ENCODE measurements at regions not wholly inside any gene's neighbourhood (a gene's known extent, or its start where the extent isn't known, plus 50 kb on each side); places are given as distances from the start of the nearest gene placed in this dataset.

DNA sequence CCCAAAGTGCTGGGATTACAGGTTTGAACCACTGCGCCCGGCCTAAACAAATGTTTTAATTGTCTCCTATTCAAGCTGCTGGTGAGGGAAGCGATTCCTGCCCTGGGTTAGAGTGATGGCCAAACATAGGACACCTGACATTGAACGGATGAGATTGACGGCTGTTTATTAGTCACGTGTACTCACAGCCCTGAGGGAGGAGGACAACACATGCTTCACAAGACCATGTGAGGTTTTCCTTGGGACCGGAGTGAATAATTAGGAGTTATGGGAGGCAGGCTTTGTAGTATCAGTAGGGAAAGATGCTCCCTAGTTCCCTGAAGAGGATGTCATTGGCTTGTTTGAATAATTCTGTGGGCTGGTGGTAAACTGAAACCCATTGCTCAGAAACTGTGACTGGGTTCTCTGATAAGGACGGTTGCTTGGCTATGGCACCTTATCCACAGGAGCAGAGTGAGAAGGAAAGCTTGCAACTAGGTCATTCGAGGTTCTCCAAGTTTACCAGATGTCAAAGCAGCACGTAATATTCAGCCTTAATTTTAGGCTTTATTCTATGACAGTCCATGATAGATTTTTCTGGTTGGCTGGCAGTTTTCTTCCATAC, 245.8 kb downstream of the PLA2G4A start:
- Mint-ChIP-seq H3K4me3 (ENCODE audit: unreplicated experiment) (no peak overlapping the region), H3K27me3 (ENCODE audit: low read depth) (no peaks in the 10 kb centered on the region)
- TF ChIP-seq, protein P1, sequence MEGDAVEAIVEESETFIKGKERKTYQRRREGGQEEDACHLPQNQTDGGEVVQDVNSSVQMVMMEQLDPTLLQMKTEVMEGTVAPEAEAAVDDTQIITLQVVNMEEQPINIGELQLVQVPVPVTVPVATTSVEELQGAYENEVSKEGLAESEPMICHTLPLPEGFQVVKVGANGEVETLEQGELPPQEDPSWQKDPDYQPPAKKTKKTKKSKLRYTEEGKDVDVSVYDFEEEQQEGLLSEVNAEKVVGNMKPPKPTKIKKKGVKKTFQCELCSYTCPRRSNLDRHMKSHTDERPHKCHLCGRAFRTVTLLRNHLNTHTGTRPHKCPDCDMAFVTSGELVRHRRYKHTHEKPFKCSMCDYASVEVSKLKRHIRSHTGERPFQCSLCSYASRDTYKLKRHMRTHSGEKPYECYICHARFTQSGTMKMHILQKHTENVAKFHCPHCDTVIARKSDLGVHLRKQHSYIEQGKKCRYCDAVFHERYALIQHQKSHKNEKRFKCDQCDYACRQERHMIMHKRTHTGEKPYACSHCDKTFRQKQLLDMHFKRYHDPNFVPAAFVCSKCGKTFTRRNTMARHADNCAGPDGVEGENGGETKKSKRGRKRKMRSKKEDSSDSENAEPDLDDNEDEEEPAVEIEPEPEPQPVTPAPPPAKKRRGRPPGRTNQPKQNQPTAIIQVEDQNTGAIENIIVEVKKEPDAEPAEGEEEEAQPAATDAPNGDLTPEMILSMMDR (IDR thresholded peaks at IDR 0.05) = no peak

DNA sequence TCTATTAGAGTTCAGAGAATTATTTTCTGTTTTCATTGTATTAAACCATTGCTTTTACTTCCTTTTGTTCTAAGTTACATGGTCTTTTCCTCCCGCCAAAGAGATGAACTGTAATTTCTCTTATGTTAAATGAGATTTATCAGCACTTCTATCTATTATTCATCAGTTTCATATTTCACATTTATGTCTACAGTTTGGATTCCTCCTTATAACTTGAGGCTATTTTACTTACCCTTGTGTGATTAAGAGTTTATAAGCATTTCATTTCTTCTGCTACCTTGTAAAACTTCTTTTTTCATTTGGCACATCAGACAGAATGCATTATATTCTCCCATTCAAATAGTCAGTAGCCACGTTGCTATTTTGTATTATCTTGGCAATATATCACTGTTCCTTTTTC, 248.2 kb downstream of the PLA2G4A start:
- no peak overlapping the region for H3K27ac Mint-ChIP-seq (ENCODE audit: unreplicated experiment)
- H3K9me3 Mint-ChIP-seq (ENCODE audit: low read depth) = peaks cover 8% of the 10 kb centered on the region
- no peaks in the 10 kb centered on the region for H3K27me3 Mint-ChIP-seq (ENCODE audit: low read depth)
- H3K4me3 Mint-ChIP-seq (ENCODE audit: unreplicated experiment) = no peak overlapping the region
- no peaks in the 10 kb centered on the region for H3K4me1 Mint-ChIP-seq (ENCODE audit: low read depth)
- TF ChIP-seq, protein P1 (IDR thresholded peaks at IDR 0.05) = no peak
- H3K36me3 Mint-ChIP-seq (ENCODE audit: low read depth) = no peaks in the 10 kb centered on the region
- DNase-seq (ENCODE audit: low spot score) = no peak

More for the DNA sequence above, 245.8 kb downstream of the PLA2G4A start:
- H3K4me1 Mint-ChIP-seq (ENCODE audit: low read depth) = no peaks in the 10 kb centered on the region
- H3K9me3 Mint-ChIP-seq (ENCODE audit: low read depth) = peaks cover 8% of the 10 kb centered on the region
- no peak overlapping the region for H3K27ac Mint-ChIP-seq (ENCODE audit: unreplicated experiment)
- H3K36me3 Mint-ChIP-seq (ENCODE audit: low read depth) = no peaks in the 10 kb centered on the region
- DNase-seq (ENCODE audit: low spot score) = no peak

DNA sequence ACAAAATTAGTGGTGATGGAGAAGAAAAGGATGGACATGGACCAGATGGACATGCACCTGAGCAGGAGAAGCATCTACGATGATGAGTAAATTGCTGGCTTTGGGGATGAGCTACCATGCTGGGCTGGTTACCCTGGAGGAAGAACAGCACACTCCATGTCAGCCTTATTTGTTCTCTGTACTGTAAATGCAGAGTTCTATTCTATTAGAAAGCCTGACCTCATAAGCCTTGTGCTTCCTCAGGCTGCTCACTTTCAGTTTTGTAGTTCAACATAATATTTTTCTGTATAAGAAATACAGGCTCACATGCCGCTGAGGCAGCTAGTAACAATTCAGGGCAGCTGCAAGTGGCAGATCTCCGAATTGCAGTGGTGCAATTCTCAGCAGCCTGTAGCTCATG, 249.6 kb downstream of the PLA2G4A start:
- TF ChIP-seq, protein P1 (IDR thresholded peaks at IDR 0.05) = no peak
- Mint-ChIP-seq H3K9me3 (ENCODE audit: low read depth) (peaks cover 8% of the 10 kb centered on the region), H3K4me1 (ENCODE audit: low read depth) (no peaks in the 10 kb centered on the region), H3K36me3 (ENCODE audit: low read depth) (no peaks in the 10 kb centered on the region), H3K27me3 (ENCODE audit: low read depth) (no peaks in the 10 kb centered on the region), H3K27ac (ENCODE audit: unreplicated experiment) (no peak overlapping the region), H3K4me3 (ENCODE audit: unreplicated experiment) (no peak overlapping the region)
- DNase-seq (ENCODE audit: low spot score) = no peak

DNA sequence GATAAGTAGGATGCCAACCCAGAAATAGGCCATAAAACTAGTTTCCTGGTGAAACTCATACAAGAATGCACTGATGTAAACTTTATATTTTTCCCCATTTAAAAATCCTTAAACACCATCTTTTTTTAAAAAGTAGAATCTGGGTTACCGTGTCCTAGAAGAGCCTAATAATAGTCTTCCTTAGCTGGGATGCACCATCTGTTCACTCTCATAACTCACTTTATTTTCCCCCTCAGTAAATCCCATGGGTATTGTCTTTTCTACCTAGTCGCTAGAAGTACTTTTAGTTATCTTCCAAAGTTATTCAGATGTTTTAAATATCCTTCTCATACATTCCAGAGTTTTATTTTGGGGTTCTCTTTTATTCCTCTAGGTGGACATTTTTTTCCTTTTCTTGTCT, 250.2 kb downstream of the PLA2G4A start:
- Mint-ChIP-seq H3K4me1 (ENCODE audit: low read depth) (no peaks in the 10 kb centered on the region), H3K4me3 (ENCODE audit: unreplicated experiment) (no peak overlapping the region), H3K27ac (ENCODE audit: unreplicated experiment) (no peak overlapping the region), H3K36me3 (ENCODE audit: low read depth) (no peaks in the 10 kb centered on the region), H3K9me3 (ENCODE audit: low read depth) (peaks cover 8% of the 10 kb centered on the region), H3K27me3 (ENCODE audit: low read depth) (no peaks in the 10 kb centered on the region)
- TF ChIP-seq, protein P1 (IDR thresholded peaks at IDR 0.05) = no peak
- DNase-seq (ENCODE audit: low spot score) = no peak

DNA sequence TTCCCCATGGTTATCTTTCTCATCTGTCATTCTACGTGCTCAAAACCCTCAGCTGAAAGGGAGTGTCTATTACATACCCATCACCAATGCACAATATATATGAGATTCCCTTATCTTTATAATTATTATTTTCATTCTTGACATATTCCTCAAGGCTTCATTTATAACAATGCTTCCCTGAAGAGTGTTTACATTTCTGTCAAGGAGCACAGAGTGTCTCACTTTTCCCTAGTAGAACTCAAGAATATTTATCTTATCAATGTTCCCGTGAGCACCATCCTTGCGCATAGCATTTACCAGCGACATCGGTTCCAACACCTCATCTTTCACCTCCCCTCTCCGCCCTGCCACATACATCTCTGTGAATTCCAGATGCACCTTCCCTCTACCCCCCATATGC, 250.6 kb downstream of the PLA2G4A start:
- no peaks in the 10 kb centered on the region for H3K4me1 Mint-ChIP-seq (ENCODE audit: low read depth)
- peaks cover 7% of the 10 kb centered on the region for H3K9me3 Mint-ChIP-seq (ENCODE audit: low read depth)
- no peak for DNase-seq (ENCODE audit: low spot score)
- no peaks in the 10 kb centered on the region for H3K27me3 Mint-ChIP-seq (ENCODE audit: low read depth)
- H3K27ac Mint-ChIP-seq (ENCODE audit: unreplicated experiment) = no peak overlapping the region
- TF ChIP-seq, protein P1 (IDR thresholded peaks at IDR 0.05) = no peak
- H3K4me3 Mint-ChIP-seq (ENCODE audit: unreplicated experiment) = no peak overlapping the region
- H3K36me3 Mint-ChIP-seq (ENCODE audit: low read depth) = no peaks in the 10 kb centered on the region

Measured in chondrocyte (in vitro differentiated cells).